Mesenchymal stem cell (in vitro differentiated cells and primary cell): ENCODE measurements at regions not wholly inside any gene's neighbourhood (a gene's known extent, or its start where the extent isn't known, plus 50 kb on each side); places are given as distances from the start of the nearest gene placed in this dataset.
"Not testable (repeated sequence)": the region's sequence is repeated elsewhere in the genome, so short reads cannot be mapped to it uniquely, and the experiment has no call there.

Experiments
- DNase-seq: peaks from one replicate; pipeline ENCODE4 v3.0.0-alpha.2; 2013
- H2AFZ ChIP-seq: one replicate; pipeline ENCODE4 v1.6.1; 2013; ENCODE audit warnings: low read depth, mild to moderate bottlenecking, control low read depth, inconsistent platforms, low read length, moderate library complexity
- H2AK5ac ChIP-seq: 2 replicates; pipeline ENCODE4 v1.6.1; 2013; ENCODE audit warnings: low read length, moderate library complexity, mild to moderate bottlenecking, inconsistent platforms; ENCODE audit not compliant: severe bottlenecking
- H2BK120ac ChIP-seq: one replicate; pipeline ENCODE4 v1.6.1; 2013; ENCODE audit warnings: low read depth, mild to moderate bottlenecking, inconsistent platforms, low read length, moderate library complexity
- H2BK12ac ChIP-seq, 2 experiments: one replicate each; pipeline ENCODE4 v1.6.1; 2013; ENCODE audit warnings: inconsistent platforms in 2 of 2, low read length in 2 of 2, mild to moderate bottlenecking in 2 of 2, moderate library complexity in 2 of 2, control low read depth in 1 of 2
- H2BK15ac ChIP-seq: one replicate; pipeline ENCODE4 v1.6.1; 2013; ENCODE audit warnings: mild to moderate bottlenecking, low read depth, inconsistent platforms; ENCODE audit not compliant: poor library complexity, severe bottlenecking
- H2BK5ac ChIP-seq: 2 replicates; pipeline ENCODE4 v1.6.1; 2013; ENCODE audit warnings: low read depth, mild to moderate bottlenecking, low read length, control low read depth, inconsistent platforms; ENCODE audit not compliant: poor library complexity, severe bottlenecking
- H3K14ac ChIP-seq, 2 experiments: one replicate each; pipeline ENCODE4 v1.6.1; 2013; ENCODE audit warnings: inconsistent platforms in 2 of 2, low read length in 2 of 2, control low read depth in 1 of 2, mild to moderate bottlenecking in 1 of 2, moderate library complexity in 1 of 2
- H3K18ac ChIP-seq, 2 experiments: one replicate each; pipeline ENCODE4 v1.6.1; 2013; ENCODE audit warnings: inconsistent platforms in 2 of 2, low read length in 2 of 2, control low read depth in 1 of 2, low read depth in 1 of 2, mild to moderate bottlenecking in 1 of 2
- H3K23ac ChIP-seq, 2 experiments: one replicate each; pipeline ENCODE4 v1.6.1; 2013; ENCODE audit warnings: inconsistent platforms in 2 of 2, low read length in 2 of 2, mild to moderate bottlenecking in 2 of 2, moderate library complexity in 2 of 2, control low read depth in 1 of 2
- H3K27ac ChIP-seq: 2 replicates; pipeline ENCODE4 v1.5.1; 2013; ENCODE audit warnings: mild to moderate bottlenecking, moderate library complexity, low read length, control low read depth, inconsistent platforms; ENCODE audit not compliant: poor library complexity, severe bottlenecking
- H3K27me3 ChIP-seq, 2 experiments: 2 replicates each; pipeline versions ENCODE4 v1.6.1 to v1.7.0; 2013; ENCODE audit warnings: low read length in 2 of 2, mild to moderate bottlenecking in 2 of 2, moderate library complexity in 2 of 2, control low read depth in 1 of 2, inconsistent platforms in 1 of 2; ENCODE audit not compliant: control insufficient read depth in 1 of 2, insufficient read depth in 1 of 2
- H3K36me3 ChIP-seq, 2 experiments: 2 replicates each; pipeline versions ENCODE4 v1.6.1 to v1.7.0; 2013; ENCODE audit warnings: low read length in 2 of 2, control low read depth in 1 of 2, inconsistent platforms in 1 of 2, low read depth in 1 of 2, mild to moderate bottlenecking in 1 of 2; ENCODE audit not compliant: insufficient read depth in 2 of 2, control insufficient read depth in 1 of 2
- H3K4ac ChIP-seq, 2 experiments: one replicate each; pipeline ENCODE4 v1.6.1; 2013; ENCODE audit warnings: inconsistent platforms in 2 of 2, low read length in 2 of 2, mild to moderate bottlenecking in 2 of 2, moderate library complexity in 2 of 2, control low read depth in 1 of 2, low read depth in 1 of 2
- H3K4me1 ChIP-seq: 2 replicates; pipeline ENCODE4 v1.6.1; 2013; ENCODE audit warnings: low read depth, low read length, control low read depth; ENCODE audit not compliant: control insufficient read depth, insufficient read depth
- H3K4me2 ChIP-seq: 2 replicates; pipeline ENCODE4 v1.6.1; 2013; ENCODE audit warnings: low read length, mild to moderate bottlenecking, inconsistent platforms; ENCODE audit not compliant: poor library complexity, severe bottlenecking
- H3K4me3 ChIP-seq, 2 experiments: 2 replicates each; pipeline versions ENCODE4 v1.5.1 to v1.7.0; 2013; ENCODE audit warnings: low read length in 2 of 2, mild to moderate bottlenecking in 2 of 2, control low read depth in 1 of 2, low read depth in 1 of 2; ENCODE audit not compliant: insufficient read depth in 1 of 2
- H3K79me1 ChIP-seq: replicated peaks from 2 replicates; pipeline ENCODE4 v1.6.1; 2013; ENCODE audit warnings: mild to moderate bottlenecking, control low read depth, low read length, inconsistent platforms; ENCODE audit not compliant: poor library complexity, severe bottlenecking
- H3K9ac ChIP-seq: 2 replicates; pipeline ENCODE4 v1.7.0; 2013; ENCODE audit warnings: mild to moderate bottlenecking, low read length, moderate library complexity
- H3K9me3 ChIP-seq: 2 replicates; pipeline ENCODE4 v1.7.0; 2013; ENCODE audit warnings: mild to moderate bottlenecking, low read length; ENCODE audit not compliant: control insufficient read depth
- H4K8ac ChIP-seq: one replicate; pipeline ENCODE4 v1.6.1; 2013; ENCODE audit warnings: inconsistent platforms, mild to moderate bottlenecking, low read length, moderate library complexity
- H4K91ac ChIP-seq: one replicate; pipeline ENCODE4 v1.6.1; 2013; ENCODE audit warnings: mild to moderate bottlenecking, low read length, inconsistent platforms
- WGBS: methylation state at CpG from one replicate; pipeline ENCODE4 v1.1.7; 2013; ENCODE audit warnings: mixed read lengths; 5-methylcytosine and 5-hydroxymethylcytosine counted together

GRCh38 chr3:147712357-147712756, 303.2 kb downstream of the ZIC1 start:
- H3K27ac ChIP-seq, result no peak overlapping the region
- no peak overlapping the region for H2BK120ac ChIP-seq
- H2BK12ac ChIP-seq, result no peak overlapping the region
- H2BK5ac ChIP-seq, result no peak overlapping the region
- no peak overlapping the region for H3K4me2 ChIP-seq
- H3K18ac ChIP-seq, result no peak overlapping the region
- H3K36me3 ChIP-seq, result no peaks in the 10 kb centered on the region
- no peak for DNase-seq
- no peak overlapping the region for H4K8ac ChIP-seq
- WGBS, result 85% methylated on average over 5 of the region's 5 CpGs
- H4K91ac ChIP-seq, result no peak overlapping the region
- H3K4me1 ChIP-seq, result no peaks in the 10 kb centered on the region
- no peak overlapping the region for H3K14ac ChIP-seq
- H2AK5ac ChIP-seq, result no peak overlapping the region
- no peaks in the 10 kb centered on the region for H3K79me1 ChIP-seq
- H3K4ac ChIP-seq, result no peak overlapping the region
- H3K27me3 ChIP-seq, result no peaks in the 10 kb centered on the region
- no peak overlapping the region for H3K9ac ChIP-seq
- no peak overlapping the region for H3K23ac ChIP-seq
- H2BK15ac ChIP-seq, result no peak overlapping the region
- H2AFZ ChIP-seq, result no peak overlapping the region
- H3K9me3 ChIP-seq, result no peaks in the 10 kb centered on the region
- H3K4me3 ChIP-seq, result no peak overlapping the region

- H3K4ac ChIP-seq, H4K8ac ChIP-seq, H3K14ac ChIP-seq, H2BK5ac ChIP-seq, H3K18ac ChIP-seq, H3K9ac ChIP-seq, H3K9me3 ChIP-seq, H2BK120ac ChIP-seq, DNase-seq, H3K27ac ChIP-seq, H2AK5ac ChIP-seq, H2AFZ ChIP-seq, H2BK15ac ChIP-seq, H3K4me1 ChIP-seq, H3K23ac ChIP-seq, H3K36me3 ChIP-seq, H3K4me3 ChIP-seq, H3K4me2 ChIP-seq, H3K27me3 ChIP-seq, H2BK12ac ChIP-seq, H4K91ac ChIP-seq, H3K79me1 ChIP-seq: not testable (repeated sequence)
- WGBS, result 42% methylated on average over 5 of the region's 5 CpGs
Measured at GRCh38 chr3:147712758-147713157, 303.6 kb downstream of the ZIC1 start.

- H3K9ac ChIP-seq, result no peak overlapping the region
- WGBS, result 83% methylated on average over 6 of the region's 7 CpGs
- no peak overlapping the region for H3K4me2 ChIP-seq
- no peaks in the 10 kb centered on the region for H3K9me3 ChIP-seq
- H3K27ac ChIP-seq, result no peak overlapping the region
- H2AFZ ChIP-seq, result no peak overlapping the region
- no peak overlapping the region for H2BK5ac ChIP-seq
- H3K27me3 ChIP-seq, result no peaks in the 10 kb centered on the region
- no peak overlapping the region for H2AK5ac ChIP-seq
- no peak overlapping the region for H3K14ac ChIP-seq
- no peak for DNase-seq
- no peak overlapping the region for H2BK15ac ChIP-seq
- H3K79me1 ChIP-seq, result no peaks in the 10 kb centered on the region
- no peak overlapping the region for H3K4me3 ChIP-seq
- H2BK12ac ChIP-seq, result no peak overlapping the region
- H3K4me1 ChIP-seq, result no peaks in the 10 kb centered on the region
- H4K8ac ChIP-seq, result no peak overlapping the region
- no peak overlapping the region for H3K18ac ChIP-seq
- no peaks in the 10 kb centered on the region for H3K36me3 ChIP-seq
- H3K23ac ChIP-seq, result no peak overlapping the region
- no peak overlapping the region for H4K91ac ChIP-seq
- H3K4ac ChIP-seq, result no peak overlapping the region
- no peak overlapping the region for H2BK120ac ChIP-seq
Measured at GRCh38 chr3:147713234-147714133, 304.3 kb downstream of the ZIC1 start.

- Histone ChIP-seq H3K79me1 (no peaks in the 10 kb centered on the region), H3K36me3 (no peaks in the 10 kb centered on the region), H3K4me3 (no peak overlapping the region), H3K18ac (no peak overlapping the region), H3K27ac (no peak overlapping the region), H3K23ac (no peak overlapping the region), H4K8ac (no peak overlapping the region), H4K91ac (no peak overlapping the region), H3K9ac (no peak overlapping the region), H2BK12ac (no peak overlapping the region), H3K4me2 (no peak overlapping the region), H2AK5ac (no peak overlapping the region), H2BK120ac (no peak overlapping the region), H3K4ac (no peak overlapping the region), H3K9me3 (no peaks in the 10 kb centered on the region), H3K4me1 (no peaks in the 10 kb centered on the region), H2AFZ (no peak overlapping the region), H2BK15ac (no peak overlapping the region), H3K14ac (no peak overlapping the region), H2BK5ac (no peak overlapping the region), H3K27me3 (no peaks in the 10 kb centered on the region)
- no peak for DNase-seq
- WGBS, result 20% methylated on average over 1 of the region's 2 CpGs
Measured at GRCh38 chr3:147729641-147730040, 320.5 kb downstream of the ZIC1 start.
